GM12873 (cell line): ENCODE measurements at regions not wholly inside any gene's neighbourhood (a gene's known extent, or its start where the extent isn't known, plus 50 kb on each side); places are given as distances from the start of the nearest gene placed in this dataset.

Experiments
- TF ChIP-seq, protein P1 (sequence below): IDR thresholded peaks from 2 replicates; pipeline ENCODE4 v1.5.1; 2012; ENCODE audit warnings: low read depth, mild to moderate bottlenecking, moderate library complexity, low read length, control low read depth; ENCODE audit not compliant: insufficient read depth; ENCODE audit errors: missing control alignments

DNA sequence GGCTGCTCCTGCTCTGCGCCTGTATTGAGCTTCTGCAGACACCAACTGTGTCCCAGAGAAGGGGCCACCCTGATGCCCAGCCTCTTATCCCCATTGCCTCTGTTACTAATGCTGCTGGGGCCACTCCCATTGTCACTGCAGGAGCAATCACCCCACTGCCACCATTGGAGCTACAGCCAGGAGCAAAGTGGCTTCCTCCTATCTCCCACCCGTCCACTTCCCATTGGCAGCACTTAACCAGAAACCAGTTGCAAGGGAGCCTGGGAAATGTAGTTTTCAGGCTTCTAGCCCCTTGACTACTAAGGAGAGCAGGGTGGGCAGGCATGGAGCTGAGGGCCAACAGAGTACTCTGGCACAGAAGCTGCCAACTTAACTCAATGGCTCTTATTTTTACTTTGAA, 55.9 kb upstream of the KLF13 start:
- TF ChIP-seq, protein P1, sequence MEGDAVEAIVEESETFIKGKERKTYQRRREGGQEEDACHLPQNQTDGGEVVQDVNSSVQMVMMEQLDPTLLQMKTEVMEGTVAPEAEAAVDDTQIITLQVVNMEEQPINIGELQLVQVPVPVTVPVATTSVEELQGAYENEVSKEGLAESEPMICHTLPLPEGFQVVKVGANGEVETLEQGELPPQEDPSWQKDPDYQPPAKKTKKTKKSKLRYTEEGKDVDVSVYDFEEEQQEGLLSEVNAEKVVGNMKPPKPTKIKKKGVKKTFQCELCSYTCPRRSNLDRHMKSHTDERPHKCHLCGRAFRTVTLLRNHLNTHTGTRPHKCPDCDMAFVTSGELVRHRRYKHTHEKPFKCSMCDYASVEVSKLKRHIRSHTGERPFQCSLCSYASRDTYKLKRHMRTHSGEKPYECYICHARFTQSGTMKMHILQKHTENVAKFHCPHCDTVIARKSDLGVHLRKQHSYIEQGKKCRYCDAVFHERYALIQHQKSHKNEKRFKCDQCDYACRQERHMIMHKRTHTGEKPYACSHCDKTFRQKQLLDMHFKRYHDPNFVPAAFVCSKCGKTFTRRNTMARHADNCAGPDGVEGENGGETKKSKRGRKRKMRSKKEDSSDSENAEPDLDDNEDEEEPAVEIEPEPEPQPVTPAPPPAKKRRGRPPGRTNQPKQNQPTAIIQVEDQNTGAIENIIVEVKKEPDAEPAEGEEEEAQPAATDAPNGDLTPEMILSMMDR: no peak

DNA sequence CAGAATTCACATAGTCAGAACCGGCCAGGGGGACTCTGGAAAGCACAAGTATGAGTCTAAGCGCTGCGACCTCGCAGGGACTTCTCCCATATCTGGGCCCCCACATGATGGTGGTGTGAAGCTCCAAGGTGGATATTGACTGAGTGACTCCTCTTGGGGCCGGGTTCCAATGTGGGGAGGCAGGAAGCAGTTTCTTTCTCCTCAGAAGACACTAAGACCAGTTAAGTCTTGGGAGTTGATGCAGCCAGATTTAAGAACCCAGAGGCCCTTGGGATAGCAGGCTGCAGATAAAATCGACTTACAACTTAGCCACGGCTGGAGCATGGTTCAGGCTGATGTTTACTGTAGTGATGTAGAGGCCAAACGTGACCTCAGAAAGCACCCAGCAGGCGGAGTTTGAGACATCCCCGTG, 55.4 kb upstream of the KLF13 start:
- TF ChIP-seq, protein P1: no peak

DNA sequence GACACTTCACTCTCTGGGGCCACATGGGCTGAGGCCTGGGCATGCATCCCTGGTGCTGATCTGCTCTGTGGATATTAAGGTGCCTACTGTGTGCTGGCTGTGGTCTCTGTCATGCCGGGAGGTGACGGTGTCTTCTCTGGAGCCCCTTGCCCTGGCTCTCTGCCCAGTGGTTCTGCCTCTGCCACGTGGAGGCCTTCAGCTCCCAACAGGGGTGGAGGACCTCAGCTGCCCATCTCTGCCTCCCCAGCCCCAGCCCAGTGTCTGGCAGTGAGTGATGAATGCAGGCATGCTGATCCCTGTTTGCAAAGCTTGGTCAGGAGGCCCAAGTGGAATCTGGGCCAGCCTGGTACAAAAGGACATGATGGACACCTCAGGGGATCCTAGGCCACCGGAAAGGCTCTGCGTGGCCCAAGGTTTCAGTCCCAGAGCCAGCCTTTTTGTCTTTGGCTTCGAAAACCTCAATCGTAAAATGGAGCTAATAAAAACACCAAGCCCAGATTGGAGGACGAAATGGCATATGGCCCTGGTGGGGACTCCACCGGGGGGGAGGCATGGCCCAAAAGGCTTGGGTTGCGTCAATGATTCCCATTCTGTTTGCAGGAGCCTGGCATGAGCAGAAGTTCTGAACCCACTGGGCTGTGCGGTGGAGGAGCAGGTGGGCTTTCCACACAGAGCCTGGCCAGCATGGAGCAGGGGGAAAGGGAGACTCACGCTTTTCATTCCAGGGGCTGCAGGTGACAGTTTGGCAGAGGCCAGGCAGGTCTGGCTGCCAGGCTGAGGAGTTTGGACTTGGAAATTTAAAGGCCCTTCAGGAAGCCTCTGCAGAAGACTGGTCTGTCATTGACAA, 54.7 kb upstream of the KLF13 start:
- TF ChIP-seq, protein P1: no peak

DNA sequence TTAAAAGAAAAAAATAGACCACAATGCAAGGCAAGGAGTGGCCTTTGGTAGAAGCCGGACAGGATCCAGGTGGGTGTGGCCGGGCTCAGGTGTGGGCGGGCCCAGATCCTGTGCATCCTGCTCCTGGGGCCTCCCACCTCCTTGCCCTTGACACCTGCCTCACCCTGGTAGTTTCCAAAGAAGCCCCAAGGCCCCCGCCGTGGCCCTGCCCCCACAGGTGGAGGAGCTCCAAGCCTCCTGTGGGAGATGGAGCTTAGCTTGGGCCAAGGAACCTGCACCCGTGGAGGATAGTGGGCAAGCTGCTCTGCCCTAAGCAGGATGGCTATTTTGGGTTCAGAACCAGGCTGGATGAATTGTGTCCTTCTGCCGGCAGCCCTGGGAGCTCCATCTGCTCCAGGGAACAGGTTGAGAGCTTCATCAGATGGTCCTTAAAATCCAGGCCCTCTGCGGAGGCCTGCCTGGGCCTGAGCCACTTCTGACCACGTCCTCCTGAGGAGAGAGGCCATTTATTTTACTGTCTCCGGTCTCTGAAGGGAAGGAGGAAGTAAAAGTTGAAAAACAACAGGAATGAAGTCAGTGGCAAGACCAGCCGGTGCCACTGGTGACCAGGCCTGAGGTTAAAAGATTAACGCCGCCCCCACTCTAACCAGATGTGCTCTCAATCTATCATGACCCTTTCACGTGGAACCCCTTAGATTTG, 53.9 kb upstream of the KLF13 start:
- TF ChIP-seq, protein P1: no peak

DNA sequence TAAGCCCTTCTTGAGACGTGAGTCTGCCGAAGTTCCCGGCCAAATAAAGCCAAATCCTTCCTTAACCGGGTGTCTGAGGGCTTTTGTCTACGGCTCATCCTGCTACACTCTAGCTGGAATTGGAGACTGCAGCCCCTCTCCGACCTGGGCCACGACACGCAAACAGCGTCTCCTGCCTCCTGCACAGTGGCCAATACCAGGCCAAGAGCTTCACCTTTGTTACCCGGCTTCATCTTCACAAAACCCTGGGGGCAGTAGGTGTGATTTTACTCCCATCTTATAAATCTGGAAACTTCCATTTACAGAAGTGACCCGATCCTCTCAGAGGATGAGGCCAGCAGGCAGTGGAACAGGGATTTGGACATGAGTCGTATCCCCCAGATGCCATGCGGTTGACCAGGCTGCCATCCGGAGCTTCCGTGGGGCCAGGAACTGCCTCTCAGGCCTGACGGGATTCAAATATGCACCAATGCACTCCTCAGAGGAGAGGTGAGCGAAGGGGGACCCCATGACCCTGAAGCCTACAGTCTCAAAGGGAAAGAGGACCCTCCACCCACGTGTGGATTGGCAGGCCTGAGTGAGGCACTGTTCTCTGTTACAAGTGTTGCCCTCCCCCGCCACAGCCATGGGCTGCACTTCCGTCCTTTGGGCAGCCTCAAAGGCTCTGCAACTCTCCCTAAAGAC, 53.2 kb upstream of the KLF13 start:
- TF ChIP-seq, protein P1: no peak

DNA sequence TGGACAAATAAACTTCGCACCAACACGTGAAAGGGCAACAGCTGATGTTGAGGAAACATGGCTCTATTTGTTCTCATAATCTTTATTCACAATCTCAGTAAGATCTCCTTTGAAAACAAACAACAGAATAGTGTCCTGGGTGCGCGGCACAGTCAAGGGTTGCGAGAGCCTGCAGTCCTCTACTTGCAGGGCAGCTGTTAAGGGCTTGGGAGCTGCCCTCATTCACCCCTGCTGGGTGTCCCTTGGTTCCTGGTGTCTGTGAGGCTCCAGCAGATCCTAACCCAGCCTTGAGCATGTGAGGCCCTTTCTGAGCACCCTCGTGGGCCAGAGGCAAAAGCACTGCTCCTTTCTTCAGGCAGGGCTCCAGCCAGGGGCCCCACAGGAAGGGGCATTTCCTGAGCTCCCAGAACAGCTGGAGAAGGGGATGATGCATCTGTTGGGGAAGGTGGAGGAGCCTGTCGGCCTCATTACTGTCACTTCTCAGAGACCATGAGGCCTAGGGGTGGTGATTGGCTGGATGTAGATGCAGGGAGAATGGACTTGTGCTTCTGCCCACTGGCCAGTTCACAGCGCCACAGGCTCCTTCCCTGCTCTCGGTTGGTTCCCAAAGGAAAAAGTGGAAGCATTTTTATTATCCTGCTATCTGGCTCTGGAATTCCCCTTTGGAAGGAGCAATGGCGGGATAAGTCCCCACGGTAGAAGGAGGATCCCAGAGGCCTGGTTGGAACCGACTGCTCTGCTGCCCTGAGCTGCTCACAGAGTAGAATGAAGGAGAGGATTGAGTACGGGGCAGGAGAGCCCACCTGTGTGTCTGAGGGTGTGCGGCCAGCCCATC, 51.9 kb upstream of the KLF13 start:
- TF ChIP-seq, protein P1: no peak
